K562 (cell line): ENCODE measurements at regions not wholly inside any gene's neighbourhood (a gene's known extent, or its start where the extent isn't known, plus 50 kb on each side); places are given as distances from the start of the nearest gene placed in this dataset.

Experiments
- ARNT ChIP-seq, 2 experiments: fragments of 450-650 bp; IDR thresholded peaks; 2 replicates each; pipeline ENCODE4 v1.6.1; 2016; ENCODE audit warnings: mild to moderate bottlenecking in 1 of 2
- BCLAF1 ChIP-seq, 2 experiments: fragments of 450-650 bp in 1 of 2; IDR thresholded peaks; 2 replicates each; pipeline ENCODE4 v1.6.1; 2011 to 2017; ENCODE audit warnings: low read depth in 2 of 2, antibody characterized with exemption in 1 of 2, borderline replicate concordance in 1 of 2, low read length in 1 of 2, mild to moderate bottlenecking in 1 of 2, mixed read lengths in 1 of 2; ENCODE audit not compliant: control insufficient read depth in 1 of 2
- BRF1 ChIP-seq: IDR thresholded peaks from 3 replicates; pipeline ENCODE4 v1.6.1; 2011; ENCODE audit warnings: borderline replicate concordance, mild to moderate bottlenecking; ENCODE audit not compliant: insufficient read length; ENCODE audit errors: extremely low read depth
- BRF2 ChIP-seq: IDR thresholded peaks from 3 replicates; pipeline ENCODE4 v1.6.1; 2011; ENCODE audit warnings: borderline replicate concordance, mild to moderate bottlenecking; ENCODE audit not compliant: insufficient read length, insufficient read depth
- ILF3 ChIP-seq: fragments of 450-650 bp; IDR thresholded peaks from 2 replicates; pipeline ENCODE4 v1.6.1; 2018; ENCODE audit warnings: antibody characterized with exemption, mild to moderate bottlenecking, moderate library complexity, borderline replicate concordance
- L3MBTL2 ChIP-seq: fragments of 450-650 bp; IDR thresholded peaks from 2 replicates; pipeline ENCODE4 v1.6.1; 2016; ENCODE audit warnings: mild to moderate bottlenecking, moderate library complexity
- MEF2A ChIP-seq: IDR thresholded peaks from 2 replicates; pipeline ENCODE4 v1.6.1; 2011; ENCODE audit warnings: low read depth, mild to moderate bottlenecking, low read length, moderate library complexity; ENCODE audit not compliant: control insufficient read depth
- NR2C2 ChIP-seq, 2 experiments: fragments of 200-800 bp in 1 of 2; sonication (Bioruptor generic) in 1 of 2; sonication (generic) in 1 of 2; formaldehyde crosslinking in 1 of 2; IDR thresholded peaks; 2 replicates each; pipeline versions ENCODE4 v1.6.1 to v1.8.0; 2016 to 2022; ENCODE audit warnings: mild to moderate bottlenecking in 1 of 2, missing compliant biosample characterization in 1 of 2, missing genetic modification characterization in 1 of 2, missing genetic modification reagents in 1 of 2
- PHB ChIP-seq: fragments of 250-450 bp; sonication (Bioruptor Pico); IDR thresholded peaks from 2 replicates; pipeline ENCODE4 v1.5.0; 2021
- POLR2AphosphoS5 ChIP-seq: IDR thresholded peaks from 2 replicates; pipeline ENCODE4 v1.6.1; 2011; ENCODE audit warnings: mild to moderate bottlenecking, low read depth, low read length, moderate library complexity; ENCODE audit not compliant: control insufficient read depth, insufficient read depth
- PTRF ChIP-seq: fragments of 450-650 bp; IDR thresholded peaks from 2 replicates; pipeline ENCODE4 v1.6.1; 2016; ENCODE audit warnings: mild to moderate bottlenecking, missing genetic modification characterization, missing compliant biosample characterization
- RFX5 ChIP-seq: IDR thresholded peaks from 2 replicates; pipeline ENCODE4 v1.6.1; 2011; ENCODE audit warnings: low read depth, mild to moderate bottlenecking, improper control_type of control experiment, low read length
- SMAD4 ChIP-seq: fragments of 250-450 bp; sonication (Bioruptor Pico); conservative IDR thresholded peaks from 2 replicates; pipeline ENCODE4 v1.8.0; 2021; ENCODE audit warnings: inconsistent platforms, mild to moderate bottlenecking, moderate library complexity
- SMARCA5 ChIP-seq: fragments of 450-650 bp; IDR thresholded peaks from 2 replicates; pipeline ENCODE4 v1.6.1; 2016
- SP1 ChIP-seq: sonication (generic); formaldehyde crosslinking; IDR thresholded peaks from 2 replicates; pipeline ENCODE4 v1.8.1; 2022; ENCODE audit warnings: mild to moderate bottlenecking, missing genetic modification reagents
- SREBF2 ChIP-seq: sonication (generic); formaldehyde crosslinking; IDR thresholded peaks from 2 replicates; pipeline ENCODE4 v1.4.0; 2020; ENCODE audit warnings: mild to moderate bottlenecking, missing genetic modification reagents
- SRSF1 ChIP-seq: fragments of 200-400 bp; formaldehyde crosslinking; IDR thresholded peaks from 2 replicates; pipeline ENCODE4 v1.6.1; 2017; ENCODE audit warnings: mild to moderate bottlenecking, low read depth, low read length, moderate library complexity
- TBP ChIP-seq: optimal IDR thresholded peaks from 2 replicates; pipeline ENCODE3; 2011; ENCODE audit warnings: low read depth, low read length, improper control_type of control experiment
- XRCC5 ChIP-seq: fragments of 200-400 bp; formaldehyde crosslinking; IDR thresholded peaks from 2 replicates; pipeline ENCODE4 v1.6.1; 2017; ENCODE audit warnings: low read depth, mild to moderate bottlenecking, low read length
- ZNF174 ChIP-seq: fragments of 250-450 bp; sonication (Bioruptor Pico); IDR thresholded peaks from 2 replicates; pipeline ENCODE4 v1.4.0; 2020; ENCODE audit warnings: mild to moderate bottlenecking
- ZNF175 ChIP-seq: fragments of 200-800 bp; sonication (Bioruptor generic); IDR thresholded peaks from 2 replicates; pipeline ENCODE4 v1.6.1; 2016; ENCODE audit warnings: low read depth, mild to moderate bottlenecking, missing genetic modification characterization, missing compliant biosample characterization
- ZNF3 ChIP-seq: fragments of 250-450 bp; sonication (Bioruptor Pico); IDR thresholded peaks from 2 replicates; pipeline ENCODE4 v1.5.0; 2021; ENCODE audit warnings: mild to moderate bottlenecking, moderate library complexity
- ZNF384 ChIP-seq: IDR thresholded peaks from 2 replicates; pipeline ENCODE4 v1.6.1; 2012; ENCODE audit warnings: low read depth, low read length, improper control_type of control experiment
- ZNF79 ChIP-seq: fragments of 250-450 bp; sonication (Bioruptor Pico); IDR thresholded peaks from 2 replicates; pipeline ENCODE4 v1.4.0; 2020; ENCODE audit warnings: low read depth, mild to moderate bottlenecking, moderate library complexity

- TF ChIP-seq SP1 (CRISPR knock-in tag) (peak; percentile 64; the same call in 1 of the 2 replicates), PTRF (tag) (no peak), L3MBTL2 (no peak), BRF2 (no peak), BRF1 (no peak), POLR2AphosphoS5 (peak; percentile 64; the same call in 1 of the 2 replicates), NR2C2 (CRISPR knock-in tag; IDR thresholded peaks at IDR 0.05) (no peak), NR2C2 (tag; IDR thresholded peaks at IDR 0.05) (peak; percentile 17; the same call in 1 of the 2 replicates), XRCC5 (no peak), ZNF384 (0 out of 2 replicates have a peak, but pooled peaks have one; percentile 13), BCLAF1 (IDR thresholded peaks at IDR 0.05; ENCODE audit: borderline replicate concordance in 1 of 2, control insufficient read depth in 1 of 2, low read depth in 2 of 2, low read length in 1 of 2) (0 out of 4 replicates have a peak, but pooled peaks have one; percentile 15 to 76), MEF2A (peak; percentile 27; the same call in 1 of the 2 replicates), SMAD4 (CRISPR knock-in tag) (0 out of 2 replicates have a peak, but pooled peaks have one; percentile 27), ZNF175 (CRISPR knock-in tag) (0 out of 2 replicates have a peak, but pooled peaks have one; percentile 27), RFX5 (no peak), SREBF2 (CRISPR knock-in tag) (no peak), TBP (no peak), ZNF174 (CRISPR knock-in tag) (0 out of 2 replicates have a peak, but pooled peaks have one; percentile 7), PHB (CRISPR knock-in tag) (0 out of 2 replicates have a peak, but pooled peaks have one; percentile 28), ZNF3 (CRISPR knock-in tag) (no peak), ZNF79 (CRISPR knock-in tag) (no peak), ILF3 (no peak), SMARCA5 (peak; percentile 55; the same call in 1 of the 2 replicates), ARNT (IDR thresholded peaks at IDR 0.05) (peak in 1 of 2 experiments; percentile 30; a peak in 1 of 4 replicates), SRSF1 (no peak)
These were observed 113.9 kb downstream of the HFE start (continued) for GRCh38 chr6:26200918-26201721.
